GM12878 (cell line): ENCODE measurements at regions not wholly inside any gene's neighbourhood (a gene's known extent, or its start where the extent isn't known, plus 50 kb on each side); places are given as distances from the start of the nearest gene placed in this dataset.
A peak's percentile ranks its signal among the peaks of the same experiment; 100 is the strongest.

Source experiments
- BCL3 ChIP-seq: IDR thresholded peaks from 2 replicates; pipeline ENCODE4 v1.6.1; 2011; ENCODE audit warnings: borderline replicate concordance, low read depth, mild to moderate bottlenecking, moderate library complexity, low read length; ENCODE audit not compliant: insufficient read depth, poor library complexity, severe bottlenecking
- CHD4 ChIP-seq: fragments of 200-600 bp; sonication (generic); IDR thresholded peaks from 2 replicates; pipeline ENCODE4 v1.6.1; 2016; ENCODE audit warnings: mild to moderate bottlenecking
- EP300 ChIP-seq, 2 experiments: fragments of 150-350 bp in 1 of 2; IDR thresholded peaks; 2 replicates each; pipeline ENCODE4 v1.6.1; 2011 to 2012; ENCODE audit warnings: low read depth in 2 of 2, low read length in 2 of 2, borderline replicate concordance in 1 of 2, improper control_type of control experiment in 1 of 2, inconsistent platforms in 1 of 2; ENCODE audit not compliant: control insufficient read depth in 1 of 2
- IRF5 ChIP-seq: fragments of 450-650 bp; IDR thresholded peaks from 2 replicates; pipeline ENCODE4 v1.6.1; 2017; ENCODE audit warnings: borderline replicate concordance
- JUND ChIP-seq: IDR thresholded peaks from 2 replicates; pipeline ENCODE4 v1.6.1; 2012; ENCODE audit warnings: low read depth, mild to moderate bottlenecking, low read length, improper control_type of control experiment, moderate library complexity
- MYB ChIP-seq: fragments of 150-350 bp; IDR thresholded peaks from 2 replicates; pipeline ENCODE4 v1.6.1; 2014; ENCODE audit warnings: mild to moderate bottlenecking, low read depth, low read length, borderline replicate concordance
- NR2C1 ChIP-seq: fragments of 450-650 bp; IDR thresholded peaks from 2 replicates; pipeline ENCODE4 v1.6.1; 2017; ENCODE audit warnings: antibody characterized with exemption, mild to moderate bottlenecking, moderate library complexity
- POU2F2 ChIP-seq: IDR thresholded peaks from 3 replicates; pipeline ENCODE4 v1.6.1; 2011; ENCODE audit warnings: low read depth, mild to moderate bottlenecking, low read length, borderline replicate concordance
- RELB ChIP-seq: fragments of 450-650 bp; IDR thresholded peaks from 2 replicates; pipeline ENCODE4 v1.6.1; 2017; ENCODE audit warnings: low read depth, mild to moderate bottlenecking, moderate library complexity
- STAT3 ChIP-seq: IDR thresholded peaks from 2 replicates; pipeline ENCODE4 v1.6.1; 2011; ENCODE audit warnings: low read depth, low read length, improper control_type of control experiment
- YY1 ChIP-seq: IDR thresholded peaks from 2 replicates; pipeline ENCODE4 v1.6.1; 2011; ENCODE audit warnings: low read depth, mild to moderate bottlenecking, low read length
- ZBTB11 ChIP-seq: fragments of 450-650 bp; formaldehyde crosslinking; IDR thresholded peaks from 2 replicates; pipeline ENCODE4 v1.5.0; 2022; ENCODE audit warnings: mild to moderate bottlenecking, missing genetic modification characterization
- ZBTB33 ChIP-seq: fragments of 450-650 bp; IDR thresholded peaks from 2 replicates; pipeline ENCODE4 v1.6.1; 2017; ENCODE audit warnings: mild to moderate bottlenecking
- ZNF207 ChIP-seq: fragments of 450-650 bp; IDR thresholded peaks from 2 replicates; pipeline ENCODE4 v1.6.1; 2014; ENCODE audit warnings: antibody characterized with exemption, mild to moderate bottlenecking, borderline replicate concordance

- TF ChIP-seq IRF5 (no peak), POU2F2 (peak; percentile 56; the same call in 1 of the 3 replicates), MYB (no peak), ZNF207 (no peak), NR2C1 (no peak), EP300 (IDR thresholded peaks at IDR 0.05; ENCODE audit: borderline replicate concordance in 1 of 2, control insufficient read depth in 1 of 2, low read depth in 2 of 2, low read length in 2 of 2) (no peak), CHD4 (no peak), ZBTB33 (no peak), YY1 (peak; percentile 58; the same call in 1 of the 2 replicates), RELB (no peak), STAT3 (no peak), JUND (no peak), BCL3 (no peak), ZBTB11 (CRISPR knock-in tag) (no peak)
Measured at GRCh38 chr15:79184465-79184892, 93.9 kb upstream of the RASGRF1 start (continued).
